GM19468 (cell line): ENCODE measurements at regions not wholly inside any gene's neighbourhood (a gene's known extent, or its start where the extent isn't known, plus 50 kb on each side); places are given as distances from the start of the nearest gene placed in this dataset.

Source experiments
- ATAC-seq: cut with Tn5 transposase; IDR thresholded peaks from one replicate; pipeline ENCODE4 v1.9.1; 2021; ENCODE audit warnings: mild to moderate bottlenecking, moderate library complexity, moderate number of reproducible peaks; ENCODE audit not compliant: unreplicated experiment; ENCODE audit errors: extremely low read depth

DNA sequence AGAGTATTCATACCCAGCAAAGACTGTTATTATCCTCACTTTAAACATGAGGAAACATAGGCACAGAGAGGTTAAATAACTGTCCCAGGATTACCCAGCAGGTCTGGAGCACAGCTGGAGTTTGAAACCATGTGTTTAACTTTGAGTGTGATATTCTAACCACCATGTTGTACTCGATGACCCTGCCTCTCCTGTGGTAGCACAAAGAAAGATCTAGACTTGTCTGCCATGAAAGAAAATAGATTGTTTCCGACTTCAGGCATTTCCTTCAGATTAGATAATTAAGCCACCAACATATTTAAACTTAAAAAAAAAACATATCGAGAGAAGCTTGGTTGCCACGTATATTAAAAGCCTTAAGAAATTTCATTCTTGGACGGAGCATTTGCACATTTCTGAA, 104.6 kb upstream of the RUNX1 start:
- no peak for ATAC-seq

DNA sequence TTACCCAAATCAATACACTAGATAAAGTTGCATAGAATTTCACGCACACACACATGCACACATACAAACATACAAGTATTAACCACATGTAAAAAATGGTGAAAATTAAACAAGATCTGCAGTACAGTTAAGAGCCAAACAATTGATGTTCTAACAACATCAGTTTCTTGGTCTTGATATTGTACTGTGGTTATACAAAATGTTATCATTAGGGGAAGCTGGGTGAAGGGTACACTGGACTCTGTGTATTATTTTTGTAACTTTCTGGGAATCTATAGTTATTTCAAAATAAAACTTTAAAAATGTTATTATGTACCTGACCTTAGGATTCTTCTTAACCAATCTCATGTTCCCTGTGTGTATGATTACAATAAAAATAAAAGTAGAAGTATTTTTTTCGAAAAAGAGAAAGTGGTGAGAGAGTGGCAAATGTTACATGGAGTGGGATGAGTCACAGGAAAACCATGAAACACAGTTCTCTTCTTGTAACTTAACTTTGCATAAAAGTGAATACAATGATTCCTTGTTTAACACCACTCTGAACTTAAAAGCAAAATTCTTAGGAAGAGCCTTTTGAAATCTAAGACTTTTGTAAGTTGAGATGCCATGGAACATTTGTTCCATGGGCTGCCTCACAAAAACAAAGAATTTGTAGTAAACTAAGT, 101.6 kb upstream of the RUNX1 start:
- no peak for ATAC-seq

DNA sequence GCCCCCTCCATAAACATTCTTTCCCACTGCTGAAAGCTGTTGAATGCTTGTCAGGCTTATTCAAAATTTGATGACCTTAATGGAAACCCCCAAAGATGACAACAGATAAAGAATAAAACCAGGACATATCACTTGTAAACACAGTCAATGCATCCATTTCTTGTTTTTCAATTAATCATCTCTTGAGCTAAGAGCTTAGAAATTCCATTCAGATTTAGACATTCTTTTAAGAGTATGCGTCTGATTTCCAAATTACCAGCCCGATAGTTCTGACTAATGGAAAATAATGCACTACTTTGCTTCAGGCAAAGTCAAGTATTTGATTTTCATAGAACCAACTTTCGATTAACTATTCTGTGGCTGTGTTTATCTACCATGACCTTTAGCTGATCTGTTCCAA, 100.6 kb upstream of the RUNX1 start:
- no peak for ATAC-seq

DNA sequence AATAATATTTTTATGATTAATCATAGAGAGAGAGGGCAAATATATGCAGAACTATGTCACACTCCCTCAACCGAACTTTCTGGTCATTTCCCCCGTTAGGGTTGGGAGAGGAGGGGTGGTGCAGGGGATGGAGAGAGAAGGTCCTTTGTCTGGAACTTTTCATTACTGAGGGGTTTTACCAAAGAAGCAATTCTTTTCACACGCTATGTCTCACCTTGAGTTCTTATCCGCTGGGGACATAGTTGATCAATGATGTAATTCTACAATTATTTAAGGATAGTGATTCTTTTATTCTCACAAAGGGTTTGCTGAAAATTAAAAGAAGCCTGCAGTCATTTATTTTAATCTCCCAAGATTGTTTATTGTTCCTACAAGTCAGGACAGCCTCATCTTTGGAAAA, 98.3 kb upstream of the RUNX1 start:
- ATAC-seq: no peak

DNA sequence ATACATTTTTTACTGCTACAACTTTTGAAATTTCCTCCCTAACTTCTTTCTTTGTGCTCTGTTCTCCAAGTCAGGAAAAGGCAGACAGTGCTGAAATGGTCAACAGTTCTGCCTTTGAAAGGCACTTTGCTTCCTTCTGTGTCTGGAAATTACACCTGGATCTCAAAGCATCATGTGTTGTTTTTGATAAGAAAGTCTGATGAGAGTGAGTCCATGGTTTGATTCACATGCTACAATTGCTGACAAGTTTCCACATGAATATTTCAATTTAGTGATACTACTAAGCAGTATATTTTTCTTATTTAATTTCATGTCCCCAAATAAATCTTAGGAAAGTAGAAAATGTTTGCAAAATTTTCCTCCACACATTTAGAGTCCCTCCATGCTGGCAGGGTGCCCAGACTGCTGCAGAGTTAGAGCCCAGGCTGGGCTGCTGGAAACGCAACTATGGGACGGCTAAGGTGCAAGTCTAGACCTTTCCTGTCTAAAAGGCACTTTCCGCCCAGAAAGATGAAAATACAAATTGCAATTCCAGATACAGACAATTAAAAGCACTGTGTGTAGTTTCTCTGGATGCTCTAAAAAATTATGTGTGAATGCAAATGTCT, 96.6 kb upstream of the RUNX1 start:
- no peak for ATAC-seq

DNA sequence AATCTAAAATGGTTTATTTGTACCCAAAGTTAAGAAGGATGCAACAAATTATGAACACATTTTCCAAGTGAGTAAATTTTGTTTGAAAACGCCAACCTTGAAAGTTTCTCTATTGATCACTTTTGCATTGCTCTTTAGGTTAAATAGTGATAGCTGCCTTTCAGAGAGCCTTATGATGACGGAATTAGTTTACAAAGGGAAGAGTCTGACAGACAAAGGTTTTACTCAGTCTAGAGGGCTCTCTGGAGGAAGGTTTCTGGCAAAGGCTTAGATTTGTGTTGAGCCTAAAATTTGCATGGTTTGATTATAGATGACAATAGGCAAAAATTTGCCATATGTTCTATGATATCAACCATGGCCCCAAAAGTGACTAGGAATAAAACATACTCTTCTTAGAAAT, 95.9 kb upstream of the RUNX1 start:
- ATAC-seq: no peak

DNA sequence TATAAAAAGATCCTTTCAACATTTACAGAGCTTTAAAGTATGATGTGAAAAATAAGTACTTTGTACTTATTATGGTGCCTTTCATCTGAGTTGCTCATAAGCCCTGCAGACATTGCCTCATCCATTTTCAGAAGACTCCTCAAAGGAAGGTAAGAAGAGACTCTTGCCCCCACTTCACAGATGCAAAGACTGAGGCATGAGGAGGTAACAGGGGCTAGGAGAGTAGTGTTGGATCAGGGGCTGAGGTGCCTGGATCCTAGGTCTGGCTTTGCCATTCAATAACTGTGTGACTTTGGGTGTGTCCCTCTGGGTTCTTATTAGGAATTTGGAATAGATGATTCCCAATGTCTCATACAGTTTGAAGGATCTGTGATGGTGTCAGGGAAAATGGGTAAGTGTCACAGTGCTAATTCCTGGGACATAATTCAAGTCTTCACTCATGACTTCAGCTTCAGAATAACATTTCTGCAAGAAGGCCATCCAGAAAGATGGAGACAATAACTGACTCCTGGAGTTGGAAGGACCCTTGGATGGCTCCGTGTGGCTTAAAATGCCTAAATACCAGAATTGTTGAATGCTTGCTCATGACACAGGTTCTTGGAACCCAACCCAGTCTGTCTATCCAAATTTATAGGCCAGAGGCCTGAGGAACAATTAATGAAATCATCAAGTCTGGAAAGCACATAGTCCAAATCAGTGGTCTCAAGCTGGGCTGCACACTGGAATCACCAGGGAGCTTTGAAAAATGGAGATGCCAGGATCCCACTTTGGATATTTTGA, 93.1 kb upstream of the RUNX1 start:
- ATAC-seq: no peak

DNA sequence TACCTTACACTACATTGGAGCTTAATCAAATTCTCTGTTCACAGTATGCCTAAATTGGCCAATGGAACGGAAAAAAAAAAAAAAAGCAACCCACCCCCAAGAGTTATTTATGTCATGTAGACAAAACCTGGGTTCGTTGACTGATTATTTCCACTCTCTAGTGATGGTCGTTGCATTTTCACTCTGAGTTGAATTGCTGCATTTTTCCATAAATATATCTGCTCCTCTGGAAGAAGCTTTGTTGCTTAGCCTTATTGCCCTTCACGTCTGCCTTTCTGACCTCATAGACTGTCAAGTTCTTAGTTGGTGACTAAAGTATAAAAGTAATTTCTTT, 90.2 kb upstream of the RUNX1 start:
- ATAC-seq: no peak

DNA sequence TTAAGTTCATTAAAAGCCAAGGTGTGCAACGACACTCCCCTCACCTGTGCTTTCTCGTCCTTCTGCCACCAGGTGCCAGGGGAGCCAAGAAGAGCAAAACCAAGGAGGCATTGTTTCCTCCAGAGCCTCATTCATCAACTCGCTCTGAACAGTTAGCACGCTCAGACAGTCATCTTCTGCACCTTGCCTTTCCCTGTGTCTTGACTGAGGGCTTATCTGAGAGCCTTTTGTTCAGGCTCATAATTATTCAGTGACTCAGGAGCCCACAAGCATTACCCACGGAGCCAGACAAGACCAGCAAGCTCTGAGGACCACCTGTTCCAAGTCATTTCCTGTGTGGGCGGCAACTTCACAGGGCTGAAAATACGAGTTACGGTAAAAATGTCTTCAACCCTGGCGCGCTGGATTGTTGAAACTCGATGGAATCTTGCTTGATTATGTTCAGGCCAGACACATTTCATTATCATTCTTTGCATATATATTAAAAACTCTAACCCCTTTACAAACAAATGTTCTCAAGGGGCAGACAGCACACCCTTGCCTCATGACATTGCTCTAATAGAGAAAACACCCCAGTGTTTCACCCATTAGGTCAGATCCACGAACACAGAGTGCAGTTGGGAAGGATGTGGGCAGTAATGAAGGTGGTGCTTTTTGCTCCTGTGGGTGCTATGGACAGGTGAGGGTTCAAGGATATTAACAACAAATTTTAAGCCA, 89.7 kb upstream of the RUNX1 start:
- ATAC-seq: no peak

DNA sequence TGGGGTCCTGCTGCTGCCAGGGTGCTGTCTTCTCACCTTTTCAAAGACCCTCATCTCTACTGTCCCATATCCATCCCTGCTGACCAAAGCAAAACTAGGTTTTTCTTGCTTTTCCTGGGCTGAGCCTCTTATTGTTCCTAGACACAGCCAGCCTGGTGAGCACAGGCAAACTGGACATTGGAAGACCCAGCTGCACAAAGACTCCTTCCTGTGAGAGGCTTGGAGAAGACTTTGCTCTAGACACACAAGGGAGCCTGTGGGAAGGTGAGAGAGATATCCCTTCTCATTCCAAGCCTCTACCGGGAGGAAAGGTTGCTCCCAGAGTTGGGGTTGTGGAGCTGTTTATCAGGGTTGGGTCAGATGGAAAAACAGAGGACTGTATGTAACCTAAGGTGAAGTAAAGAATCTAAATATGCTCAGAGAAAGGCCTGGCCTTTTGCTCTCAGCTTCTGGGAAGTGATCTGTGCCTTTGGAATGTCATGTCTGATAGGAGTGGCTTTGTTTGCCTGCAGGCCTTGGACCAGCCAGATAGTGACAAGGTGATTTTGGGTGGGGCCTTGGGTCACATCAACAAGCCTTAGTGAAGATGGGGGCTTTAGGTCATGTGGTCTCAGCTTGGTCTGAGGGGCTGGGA, 87.6 kb upstream of the RUNX1 start:
- no peak for ATAC-seq

DNA sequence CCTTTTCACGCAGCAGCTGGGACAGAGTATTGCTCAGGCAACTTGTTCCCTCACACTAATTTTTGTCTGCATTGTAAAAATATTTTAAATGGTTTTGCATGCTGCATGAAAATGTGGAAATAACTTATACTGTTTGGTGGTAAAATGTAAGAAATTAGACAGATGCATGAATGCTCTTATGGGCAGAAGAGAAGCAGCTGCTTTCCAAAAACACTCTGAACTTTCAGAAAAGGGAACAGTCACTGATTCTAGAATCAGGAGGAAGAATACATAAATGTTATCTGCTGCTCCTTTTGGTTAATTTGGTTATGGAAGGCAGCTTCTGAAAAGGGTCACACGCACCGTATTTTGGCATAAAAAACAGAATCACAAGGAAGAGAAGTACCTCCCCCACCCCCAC, 87.0 kb upstream of the RUNX1 start:
- no peak for ATAC-seq

DNA sequence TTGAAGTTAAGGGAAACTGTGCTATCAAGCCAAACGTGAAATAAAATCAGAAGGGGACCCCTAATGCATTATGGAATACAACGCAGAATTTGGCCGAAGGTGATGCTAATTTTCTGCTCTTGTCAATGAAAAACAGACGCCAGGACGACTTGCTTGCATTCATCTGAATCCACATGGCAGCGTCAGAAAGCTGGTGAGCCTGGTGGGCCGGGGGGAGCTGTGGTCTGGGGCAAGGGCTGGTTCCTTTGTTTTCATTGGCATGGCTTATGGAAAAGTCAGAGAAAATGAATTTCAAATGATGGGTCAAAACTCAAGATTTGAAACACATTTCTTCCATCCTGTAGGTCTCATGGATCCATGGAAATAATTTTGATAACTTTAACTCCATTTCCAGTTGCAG, 86.4 kb upstream of the RUNX1 start:
- ATAC-seq: no peak

DNA sequence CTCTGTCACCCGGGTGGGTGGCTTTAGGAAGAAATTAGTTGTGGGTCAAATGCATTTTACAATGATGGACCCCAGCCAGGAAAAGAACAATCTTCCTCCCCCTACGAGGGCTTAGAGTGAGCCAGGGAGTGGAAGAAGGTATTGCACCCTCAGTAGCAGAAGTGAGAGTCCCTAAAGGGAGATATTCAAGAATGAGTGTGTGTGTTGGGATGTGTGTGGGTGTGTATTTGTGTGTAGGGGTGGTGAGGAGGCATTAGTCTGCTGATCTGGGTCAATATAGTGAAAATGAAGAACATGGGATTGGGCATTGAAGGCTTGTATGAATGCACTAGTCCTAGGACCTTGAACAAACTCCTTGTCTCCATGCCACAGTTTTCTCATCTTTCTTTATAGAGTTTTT, 85.2 kb upstream of the RUNX1 start:
- ATAC-seq: no peak

DNA sequence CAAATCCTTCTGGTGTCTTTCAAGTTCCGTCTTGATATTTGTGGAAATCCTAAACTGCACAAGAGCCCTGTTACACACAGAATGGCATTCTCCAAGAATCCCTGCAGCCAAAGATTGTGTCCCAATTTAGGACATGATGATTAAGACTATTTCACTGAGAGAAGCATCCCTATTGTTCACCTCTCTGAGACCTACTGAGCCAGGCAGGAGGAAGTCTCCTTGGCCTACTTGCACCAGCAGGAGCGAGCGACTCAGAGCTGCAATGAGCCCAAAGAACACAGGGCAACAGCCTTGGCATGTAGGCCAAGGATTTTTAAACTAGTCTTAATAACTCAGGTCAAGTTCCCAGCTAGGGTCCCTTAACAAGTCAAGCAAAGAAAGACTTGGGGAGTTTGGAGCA, 79.4 kb upstream of the RUNX1 start:
- ATAC-seq: no peak

DNA sequence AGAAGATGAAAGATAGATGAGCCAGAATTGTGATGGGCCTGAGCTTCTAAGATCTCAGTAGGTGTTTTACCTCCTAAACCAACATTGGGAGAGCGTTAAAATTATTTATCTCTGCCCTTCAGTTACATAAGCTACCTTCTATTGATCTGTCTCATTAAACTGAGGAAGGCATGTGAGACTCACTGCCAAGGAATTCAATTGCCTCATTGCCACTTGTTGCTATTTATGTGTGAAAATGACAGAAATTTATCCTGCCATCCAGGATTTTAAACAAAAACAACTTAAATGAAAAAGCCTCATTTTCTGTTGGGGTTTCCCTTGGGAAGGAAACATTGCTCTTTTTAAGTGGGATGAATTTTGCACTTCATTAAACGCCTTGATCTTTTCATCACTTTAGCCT, 78.7 kb upstream of the RUNX1 start:
- no peak for ATAC-seq

DNA sequence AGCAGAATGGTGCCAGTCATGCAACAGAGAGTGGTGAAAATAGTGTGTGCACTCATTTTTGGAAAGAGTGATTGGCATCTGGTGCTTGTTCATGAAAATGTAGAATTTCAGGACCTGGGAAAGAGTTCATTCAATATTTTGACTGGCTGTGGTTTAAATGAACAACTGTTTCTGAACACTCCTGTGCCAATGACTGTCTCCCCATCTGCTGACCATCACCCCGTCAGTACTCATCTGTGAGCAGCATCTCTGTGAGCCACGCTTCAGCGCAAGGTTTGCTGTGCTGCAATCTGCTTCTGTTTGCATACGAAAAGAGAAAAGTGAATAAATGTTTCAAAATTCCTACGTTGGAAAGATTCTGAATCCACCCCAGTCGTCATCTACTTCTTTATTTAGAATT, 77.9 kb upstream of the RUNX1 start:
- ATAC-seq: no peak

DNA sequence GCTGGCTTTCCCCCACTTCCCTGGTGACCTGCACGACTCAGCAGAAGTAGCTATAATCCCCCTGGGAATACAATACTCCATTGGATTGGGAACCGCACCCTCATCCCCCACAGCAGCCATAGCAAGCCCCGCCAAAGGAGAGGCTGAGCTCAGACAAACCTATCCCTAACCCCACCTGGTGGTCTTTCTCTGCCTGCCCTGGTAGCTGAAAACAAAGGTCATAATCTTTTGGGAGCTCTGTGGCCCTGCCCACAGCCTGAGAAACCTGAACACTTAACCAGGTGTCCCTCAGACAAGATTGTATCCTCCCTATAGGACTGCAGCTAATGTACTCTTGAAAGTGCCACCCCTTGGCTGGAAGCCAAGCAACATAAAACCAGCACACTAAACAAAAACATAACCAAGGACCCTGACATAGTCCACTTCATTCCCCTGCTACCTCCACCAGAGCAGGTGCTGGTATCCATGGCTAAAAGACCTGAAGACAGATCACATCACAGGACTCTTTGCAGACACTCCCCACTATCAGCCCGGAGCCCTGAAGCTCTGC, 71.6 kb upstream of the RUNX1 start:
- no peak for ATAC-seq

DNA sequence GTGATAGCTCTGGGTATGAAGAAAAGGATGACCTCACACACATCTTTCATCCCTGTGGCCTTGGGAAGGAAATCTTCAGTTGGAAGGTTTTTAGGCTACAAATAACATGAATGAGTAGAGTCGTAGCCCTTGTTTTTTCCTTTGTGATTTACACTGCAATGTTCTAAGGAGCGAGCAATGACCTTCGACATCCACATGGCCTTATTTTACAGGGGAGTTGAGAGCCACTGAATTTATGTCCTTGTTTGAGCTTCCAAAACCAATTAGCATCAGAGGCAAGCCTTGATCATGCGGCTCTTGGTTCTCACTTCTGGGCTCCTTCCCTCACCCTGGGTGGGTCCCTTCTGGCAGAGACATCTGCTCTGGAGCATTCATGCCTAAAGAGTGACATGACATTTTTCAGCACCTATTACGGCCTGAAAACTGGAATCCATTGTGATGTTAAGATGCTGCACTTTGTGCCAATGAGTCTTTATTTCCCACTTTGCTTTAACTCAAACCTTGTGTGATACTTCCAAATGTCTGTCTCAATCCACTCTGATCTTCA, 70.5 kb upstream of the RUNX1 start:
- no peak for ATAC-seq

DNA sequence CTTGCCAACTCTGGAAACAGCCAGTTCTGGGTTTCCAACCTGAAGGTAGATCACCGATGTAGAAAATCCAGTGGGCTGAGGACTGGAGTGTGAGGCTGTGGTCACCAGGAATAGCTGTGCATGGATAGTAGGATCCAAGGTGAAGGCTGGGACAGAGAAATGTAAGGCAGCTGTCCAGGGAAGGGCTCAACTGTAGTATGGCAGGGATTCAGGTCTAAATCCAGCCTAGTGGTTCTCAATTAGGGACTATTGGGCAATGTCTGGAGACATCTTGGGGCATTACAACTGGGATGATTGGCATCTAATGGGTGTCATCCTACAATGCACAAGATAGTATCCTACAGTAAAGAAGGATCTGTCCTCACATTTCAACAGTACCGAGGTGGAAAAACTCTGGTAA, 67.7 kb upstream of the RUNX1 start:
- no peak for ATAC-seq

DNA sequence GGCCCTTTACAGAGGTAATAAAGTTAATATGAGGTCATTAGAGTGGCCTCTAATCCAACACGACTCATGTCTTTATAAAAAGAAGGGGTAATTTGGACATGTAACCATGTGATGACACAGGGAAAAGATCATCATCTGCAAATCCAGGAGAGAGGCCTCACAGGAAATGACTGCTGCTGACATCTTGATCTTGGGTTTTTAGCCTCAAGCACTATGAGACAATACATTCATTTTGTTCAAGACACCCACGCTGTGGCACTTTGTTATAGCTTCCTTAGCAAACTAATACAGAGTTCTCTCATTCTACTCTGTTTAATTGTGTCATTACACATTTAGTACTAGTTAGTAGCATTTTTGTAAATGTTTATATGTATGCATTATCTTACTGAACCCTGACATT, 64.0 kb upstream of the RUNX1 start:
- no peak for ATAC-seq
